H9 (cell line): ENCODE measurements at regions not wholly inside any gene's neighbourhood (a gene's known extent, or its start where the extent isn't known, plus 50 kb on each side); places are given as distances from the start of the nearest gene placed in this dataset.

ENCODE experiments used
- DNase-seq: peaks from one replicate; pipeline ENCODE4 v3.0.0-alpha.2; 2017
- H2AFZ ChIP-seq: one replicate; pipeline ENCODE4 v1.6.1; 2013; ENCODE audit warnings: mild to moderate bottlenecking, low read length, control low read depth, moderate library complexity
- H2AK5ac ChIP-seq: 2 replicates; pipeline ENCODE4 v1.6.1; 2013; ENCODE audit warnings: low read length, control low read depth, mixed read lengths; ENCODE audit not compliant: insufficient read length
- H2BK120ac ChIP-seq: one replicate; pipeline ENCODE4 v1.6.1; 2013; ENCODE audit warnings: low read depth, mild to moderate bottlenecking, low read length, control low read depth, inconsistent platforms; ENCODE audit not compliant: poor library complexity, severe bottlenecking
- H2BK12ac ChIP-seq: 2 replicates; pipeline ENCODE4 v1.6.1; 2013; ENCODE audit warnings: low read length, control low read depth, mixed read lengths, low read depth; ENCODE audit not compliant: insufficient read length
- H2BK15ac ChIP-seq: 2 replicates; pipeline ENCODE4 v1.6.1; 2013; ENCODE audit warnings: low read depth, low read length, control low read depth
- H2BK20ac ChIP-seq: one replicate; pipeline ENCODE4 v1.6.1; 2013; ENCODE audit warnings: low read depth, mild to moderate bottlenecking, low read length, control low read depth, inconsistent platforms; ENCODE audit not compliant: poor library complexity, severe bottlenecking
- H2BK5ac ChIP-seq: 2 replicates; pipeline ENCODE4 v1.6.1; 2013; ENCODE audit warnings: low read length, control low read depth, mixed read lengths; ENCODE audit not compliant: insufficient read length
- H3K14ac ChIP-seq: 2 replicates; pipeline ENCODE4 v1.6.1; 2013; ENCODE audit warnings: low read length, control low read depth; ENCODE audit not compliant: insufficient read depth
- H3K18ac ChIP-seq: 2 replicates; pipeline ENCODE4 v1.6.1; 2013; ENCODE audit warnings: low read depth, mild to moderate bottlenecking, mixed read lengths, low read length, control low read depth; ENCODE audit not compliant: insufficient read length
- H3K23ac ChIP-seq: 2 replicates; pipeline ENCODE4 v1.6.1; 2013; ENCODE audit warnings: low read length, control low read depth, mixed read lengths, low read depth; ENCODE audit not compliant: insufficient read length
- H3K23me2 ChIP-seq: 2 replicates; pipeline ENCODE4 v1.6.1; 2013; ENCODE audit warnings: low read depth, mild to moderate bottlenecking, mixed read lengths, low read length, control low read depth; ENCODE audit not compliant: insufficient read length, poor library complexity, severe bottlenecking
- H3K27ac ChIP-seq: 2 replicates; pipeline ENCODE4 v1.5.1; 2013; ENCODE audit warnings: low read length, control low read depth, mixed read lengths, low read depth; ENCODE audit not compliant: insufficient read length
- H3K27me3 ChIP-seq: 2 replicates; pipeline ENCODE4 v1.6.1; 2013; ENCODE audit warnings: low read length, control low read depth, inconsistent platforms; ENCODE audit not compliant: insufficient read depth
- H3K4ac ChIP-seq: 2 replicates; pipeline ENCODE4 v1.6.1; 2013; ENCODE audit warnings: low read depth, mild to moderate bottlenecking, control low read depth, inconsistent platforms, low read length, moderate library complexity
- H3K4me1 ChIP-seq: 2 replicates; pipeline ENCODE4 v1.6.1; 2013; ENCODE audit warnings: low read length, control low read depth, inconsistent platforms; ENCODE audit not compliant: insufficient read depth
- H3K4me2 ChIP-seq: 2 replicates; pipeline ENCODE4 v1.6.1; 2013; ENCODE audit warnings: low read length, control low read depth, mixed read lengths; ENCODE audit not compliant: insufficient read length, insufficient read depth
- H3K56ac ChIP-seq: 2 replicates; pipeline ENCODE4 v1.6.1; 2013; ENCODE audit warnings: low read depth, mild to moderate bottlenecking, mixed read lengths, low read length, control low read depth; ENCODE audit not compliant: insufficient read length
- H3K79me1 ChIP-seq: 2 replicates; pipeline ENCODE4 v1.6.1; 2013; ENCODE audit warnings: low read depth, mild to moderate bottlenecking, moderate library complexity, low read length, control low read depth, inconsistent platforms; ENCODE audit not compliant: insufficient read depth, poor library complexity, severe bottlenecking
- H3K79me2 ChIP-seq: 2 replicates; pipeline ENCODE4 v1.6.1; 2013; ENCODE audit warnings: low read length, control low read depth, inconsistent platforms; ENCODE audit not compliant: insufficient read depth
- H3K9ac ChIP-seq: 2 replicates; pipeline ENCODE4 v1.6.1; 2013; ENCODE audit warnings: low read length, control low read depth, mixed read lengths; ENCODE audit not compliant: insufficient read length; ENCODE audit errors: extremely low read depth
- H3K9me3 ChIP-seq: one replicate; pipeline ENCODE4 v1.6.1; 2013; ENCODE audit warnings: low read depth, low read length, inconsistent platforms; ENCODE audit not compliant: control insufficient read depth
- H3T11ph ChIP-seq: one replicate; pipeline ENCODE4 v1.6.1; 2013; ENCODE audit warnings: mild to moderate bottlenecking, low read length, control low read depth, inconsistent platforms
- H4K20me1 ChIP-seq: one replicate; pipeline ENCODE4 v1.6.1; 2013; ENCODE audit not compliant: control insufficient read depth, insufficient read length, insufficient read depth
- H4K5ac ChIP-seq: 2 replicates; pipeline ENCODE4 v1.6.1; 2013; ENCODE audit warnings: low read depth, mild to moderate bottlenecking, mixed read lengths, low read length, control low read depth; ENCODE audit not compliant: insufficient read length
- H4K8ac ChIP-seq: replicated peaks from 2 replicates; pipeline ENCODE4 v1.6.1; 2013; ENCODE audit warnings: low read length, control low read depth, mixed read lengths, low read depth; ENCODE audit not compliant: insufficient read length
- H4K91ac ChIP-seq: 2 replicates; pipeline ENCODE4 v1.6.1; 2013; ENCODE audit warnings: low read depth, mild to moderate bottlenecking, moderate library complexity, mixed read lengths, low read length, control low read depth; ENCODE audit not compliant: insufficient read length
- H3K27ac Mint-ChIP-seq, 3 experiments: 2 replicates in 2 of 3; 3 replicates in 1 of 3; pipeline ENCODE4 v1.8.0; 2020 to 2021; ENCODE audit warnings: mixed read lengths in 3 of 3, mild to moderate bottlenecking in 1 of 3, moderate library complexity in 1 of 3
- H3K27me3 Mint-ChIP-seq: 2 replicates; pipeline ENCODE4 v1.8.0; 2021; ENCODE audit warnings: low read depth, mild to moderate bottlenecking, moderate library complexity, mixed read lengths
- H3K36me3 Mint-ChIP-seq, 3 experiments: 2 replicates in 2 of 3; 3 replicates in 1 of 3; pipeline ENCODE4 v1.8.0; 2020 to 2021; ENCODE audit warnings: low read depth in 3 of 3, mixed read lengths in 3 of 3; ENCODE audit not compliant: insufficient read depth in 1 of 3
- H3K4me1 Mint-ChIP-seq, 2 experiments: 2 replicates each; pipeline ENCODE4 v1.8.0; 2020; ENCODE audit warnings: mixed read lengths in 2 of 2
- H3K4me3 Mint-ChIP-seq, 2 experiments: 2 replicates in 1 of 2; 3 replicates in 1 of 2; pipeline ENCODE4 v1.8.0; 2020 to 2021; ENCODE audit warnings: mild to moderate bottlenecking in 2 of 2, mixed read lengths in 2 of 2, moderate library complexity in 1 of 2
- H3K9me3 Mint-ChIP-seq, 2 experiments: 2 replicates in 1 of 2; 3 replicates in 1 of 2; pipeline ENCODE4 v1.8.0; 2020; ENCODE audit warnings: mild to moderate bottlenecking in 2 of 2, mixed read lengths in 2 of 2, moderate library complexity in 1 of 2
- CTCF ChIP-seq: fragments of 200-600 bp; sonication (generic); conservative IDR thresholded peaks from 3 replicates; pipeline ENCODE4 v1.8.0; 2021; ENCODE audit warnings: antibody characterized with exemption, mild to moderate bottlenecking
- WGBS: extraction: QIAGEN DNeasy Blood & Tissue Kit; methylation state at CpG from one replicate; pipeline ENCODE4 v1.1.7; 2013; ENCODE audit warnings: missing lambda C conversion rate, low lambda C conversion rate, mixed read lengths; ENCODE audit not compliant: insufficient read length; ENCODE audit errors: extremely low coverage; 5-methylcytosine and 5-hydroxymethylcytosine counted together

GRCh38 chr3:191631496-191631895 lies 170.5 kb downstream of the PYDC2 start:
- Histone ChIP-seq H3K27ac (no peak overlapping the region), H3K27me3 (no peaks in the 10 kb centered on the region), H2BK20ac (no peak overlapping the region), H3K23me2 (no peaks in the 10 kb centered on the region), H2AFZ (no peak overlapping the region), H3K9ac (no peak overlapping the region), H3K18ac (no peak overlapping the region), H4K20me1 (no peaks in the 10 kb centered on the region), H2AK5ac (no peak overlapping the region), H3K4ac (no peak overlapping the region), H2BK15ac (no peak overlapping the region), H3K4me1 (no peaks in the 10 kb centered on the region; the same call in 1 of the 2 replicates), H4K91ac (no peak overlapping the region), H3K79me2 (no peaks in the 10 kb centered on the region), H4K5ac (no peak overlapping the region), H3K9me3 (no peaks in the 10 kb centered on the region), H2BK12ac (no peak overlapping the region), H2BK120ac (no peak overlapping the region), H3K23ac (no peak overlapping the region), H3T11ph (no peak overlapping the region), H2BK5ac (no peak overlapping the region), H3K79me1 (no peaks in the 10 kb centered on the region), H4K8ac (no peak overlapping the region), H3K56ac (no peak overlapping the region), H3K14ac (no peak overlapping the region), H3K4me2 (no peak overlapping the region)
- TF ChIP-seq CTCF: no peak
- Mint-ChIP-seq H3K27ac (no peak overlapping the region), H3K27me3 (no peaks in the 10 kb centered on the region), H3K4me1 (peaks cover 6 to 11% of the 10 kb centered on the region in 2 experiments), H3K4me3 (no peak overlapping the region), H3K9me3 (no peaks in the 10 kb centered on the region), H3K36me3 (no peaks in the 10 kb centered on the region)
- DNase-seq: no peak
- no CpG with 5 or more reads among the region's 3 CpGs for WGBS
